OCI-LY1 (cell line): ENCODE measurements at regions not wholly inside any gene's neighbourhood (a gene's known extent, or its start where the extent isn't known, plus 50 kb on each side); places are given as distances from the start of the nearest gene placed in this dataset.

Source experiments
- H2AFZ ChIP-seq: fragments of 200-600 bp; sonication (generic), shearing (Covaris generic); 2 replicates; pipeline ENCODE4 v1.6.0; 2014; ENCODE audit warnings: antibody characterized with exemption, mild to moderate bottlenecking, low read length
- H3F3A ChIP-seq: fragments of 200-600 bp; sonication (generic), shearing (Covaris generic); 2 replicates; pipeline ENCODE4 v1.6.0; 2014; ENCODE audit warnings: mild to moderate bottlenecking, antibody characterized with exemption, low read length, moderate library complexity; ENCODE audit not compliant: insufficient read depth
- H3K27ac ChIP-seq: fragments of 200-600 bp; sonication (generic); 2 replicates; pipeline ENCODE4 v1.5.1; 2014; ENCODE audit warnings: low read length, mixed run types, mild to moderate bottlenecking, low read depth; ENCODE audit not compliant: poor library complexity, severe bottlenecking
- H3K27me3 ChIP-seq: fragments of 200-600 bp; sonication (generic); 2 replicates; pipeline ENCODE4 v1.6.0; 2014; ENCODE audit warnings: antibody characterized with exemption, mild to moderate bottlenecking, low read length, moderate library complexity; ENCODE audit not compliant: insufficient read depth
- H3K36me3 ChIP-seq: fragments of 200-600 bp; sonication (generic); 2 replicates; pipeline ENCODE4 v1.6.1; 2014; ENCODE audit warnings: mild to moderate bottlenecking, antibody characterized with exemption, low read length, moderate library complexity, mixed read lengths; ENCODE audit not compliant: insufficient read depth
- H3K4me1 ChIP-seq: fragments of 200-600 bp; sonication (generic); 2 replicates; pipeline ENCODE4 v1.5.1; 2014; ENCODE audit warnings: mild to moderate bottlenecking, low read length, moderate library complexity; ENCODE audit not compliant: insufficient read depth, severe bottlenecking
- H3K4me2 ChIP-seq: fragments of 200-600 bp; sonication (generic), shearing (Covaris generic); 2 replicates; pipeline ENCODE4 v1.6.1; 2014; ENCODE audit warnings: low read length
- H3K4me3 ChIP-seq: fragments of 200-600 bp; sonication (generic); 2 replicates; pipeline ENCODE4 v1.5.1; 2014; ENCODE audit warnings: low read length, low read depth, mild to moderate bottlenecking, mixed read lengths; ENCODE audit not compliant: poor library complexity, severe bottlenecking
- H3K79me2 ChIP-seq: fragments of 200-600 bp; shearing (Covaris generic); 2 replicates; pipeline ENCODE4 v1.6.1; 2016; ENCODE audit warnings: mixed run types, low read length, mixed read lengths; ENCODE audit not compliant: insufficient read depth
- H3K9ac ChIP-seq: fragments of 200-600 bp; sonication (generic), shearing (Covaris generic); 2 replicates; pipeline ENCODE4 v1.6.1; 2014; ENCODE audit warnings: mild to moderate bottlenecking, low read length, mixed read lengths
- H3K9me2 ChIP-seq: fragments of 200-600 bp; sonication (generic), shearing (Covaris generic); 2 replicates; pipeline ENCODE4 v1.6.1; 2014; ENCODE audit warnings: low read depth, mild to moderate bottlenecking, low read length, mixed read lengths
- H3K9me3 ChIP-seq: fragments of 200-600 bp; shearing (Covaris generic); 2 replicates; pipeline ENCODE4 v1.6.1; 2014; ENCODE audit warnings: low read length, mixed read lengths
- H4K20me1 ChIP-seq: fragments of 200-600 bp; sonication (generic), shearing (Covaris generic); 2 replicates; pipeline ENCODE4 v1.6.0; 2016; ENCODE audit warnings: mild to moderate bottlenecking, low read length; ENCODE audit not compliant: insufficient read depth
- EZH2 ChIP-seq: fragments of 200-600 bp; sonication (generic), shearing (Covaris generic); IDR thresholded peaks from 2 replicates; pipeline ENCODE4 v1.8.0; 2017; ENCODE audit warnings: borderline replicate concordance, mixed run types, mild to moderate bottlenecking, antibody characterized with exemption, low read length, moderate library complexity, mixed read lengths
- TF ChIP-seq, protein P1 (sequence below): fragments of 200-600 bp; sonication (generic), shearing (Covaris generic); IDR thresholded peaks from 2 replicates; pipeline ENCODE4 v1.5.1; 2017; ENCODE audit warnings: mild to moderate bottlenecking, antibody characterized with exemption, low read length, moderate library complexity, mixed read lengths

DNA sequence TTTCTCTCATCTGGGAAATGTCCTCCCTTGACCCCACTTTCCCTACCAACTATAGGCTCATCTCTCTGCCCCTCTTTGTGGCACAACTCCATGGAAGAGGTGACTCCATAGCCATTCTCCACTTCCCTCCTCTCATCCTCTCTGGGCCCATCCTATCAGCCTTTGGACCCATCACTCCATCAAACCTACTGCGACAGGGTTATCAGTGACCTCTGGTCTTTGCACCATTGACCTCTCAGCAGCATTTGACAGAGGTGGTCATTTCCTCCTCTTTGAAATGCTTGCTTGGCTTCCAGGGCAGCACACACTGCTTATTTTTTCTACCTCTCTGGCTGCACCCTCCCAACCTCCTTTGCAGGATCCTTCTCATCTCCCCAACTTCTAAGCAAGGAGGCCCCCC is 113.1 kb upstream of the SLC25A36 start:
- no peaks in the 10 kb centered on the region for H3K9me3 ChIP-seq
- H3K4me3 ChIP-seq, result no peak overlapping the region
- H3K9ac ChIP-seq, result no peak overlapping the region
- no peaks in the 10 kb centered on the region for H3F3A ChIP-seq
- H2AFZ ChIP-seq, result no peak overlapping the region
- peaks cover 14% of the 10 kb centered on the region for H3K4me1 ChIP-seq
- no peaks in the 10 kb centered on the region for H3K27me3 ChIP-seq
- no peak overlapping the region for H3K27ac ChIP-seq
- H3K79me2 ChIP-seq, result no peaks in the 10 kb centered on the region
- H3K9me2 ChIP-seq, result no peaks in the 10 kb centered on the region
- TF ChIP-seq, protein P1, sequence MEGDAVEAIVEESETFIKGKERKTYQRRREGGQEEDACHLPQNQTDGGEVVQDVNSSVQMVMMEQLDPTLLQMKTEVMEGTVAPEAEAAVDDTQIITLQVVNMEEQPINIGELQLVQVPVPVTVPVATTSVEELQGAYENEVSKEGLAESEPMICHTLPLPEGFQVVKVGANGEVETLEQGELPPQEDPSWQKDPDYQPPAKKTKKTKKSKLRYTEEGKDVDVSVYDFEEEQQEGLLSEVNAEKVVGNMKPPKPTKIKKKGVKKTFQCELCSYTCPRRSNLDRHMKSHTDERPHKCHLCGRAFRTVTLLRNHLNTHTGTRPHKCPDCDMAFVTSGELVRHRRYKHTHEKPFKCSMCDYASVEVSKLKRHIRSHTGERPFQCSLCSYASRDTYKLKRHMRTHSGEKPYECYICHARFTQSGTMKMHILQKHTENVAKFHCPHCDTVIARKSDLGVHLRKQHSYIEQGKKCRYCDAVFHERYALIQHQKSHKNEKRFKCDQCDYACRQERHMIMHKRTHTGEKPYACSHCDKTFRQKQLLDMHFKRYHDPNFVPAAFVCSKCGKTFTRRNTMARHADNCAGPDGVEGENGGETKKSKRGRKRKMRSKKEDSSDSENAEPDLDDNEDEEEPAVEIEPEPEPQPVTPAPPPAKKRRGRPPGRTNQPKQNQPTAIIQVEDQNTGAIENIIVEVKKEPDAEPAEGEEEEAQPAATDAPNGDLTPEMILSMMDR, result no peak
- TF ChIP-seq EZH2, result no peak
- no peaks in the 10 kb centered on the region for H4K20me1 ChIP-seq
- no peak overlapping the region for H3K4me2 ChIP-seq
- H3K36me3 ChIP-seq, result no peaks in the 10 kb centered on the region

DNA sequence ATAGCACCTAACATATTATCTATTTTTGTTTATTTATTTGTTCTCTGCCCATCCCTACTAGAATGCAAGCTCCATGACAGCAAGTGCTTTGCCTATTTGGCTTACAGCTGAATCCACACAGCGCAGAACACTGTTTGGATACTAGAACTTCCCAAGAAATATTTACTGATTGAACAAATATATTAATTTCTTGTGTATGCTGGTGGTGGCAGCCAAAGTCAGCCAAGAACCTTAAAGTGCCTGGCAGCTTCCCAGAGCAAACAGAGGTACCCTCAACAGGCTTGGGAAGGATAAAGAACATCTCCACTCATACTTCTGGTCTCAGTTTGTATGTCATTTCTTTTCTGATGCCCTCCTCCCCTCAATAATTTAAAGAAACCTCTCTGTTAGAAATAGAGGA is 111.8 kb upstream of the SLC25A36 start:
- no peak overlapping the region for H3K4me2 ChIP-seq
- no peaks in the 10 kb centered on the region for H3K9me2 ChIP-seq
- H3K27ac ChIP-seq, result no peak overlapping the region
- no peak overlapping the region for H3K9ac ChIP-seq
- no peaks in the 10 kb centered on the region for H3K9me3 ChIP-seq
- no peaks in the 10 kb centered on the region for H3K27me3 ChIP-seq
- TF ChIP-seq EZH2, result no peak
- TF ChIP-seq, protein P1, result no peak
- no peaks in the 10 kb centered on the region for H4K20me1 ChIP-seq
- H3F3A ChIP-seq, result no peaks in the 10 kb centered on the region
- H3K4me3 ChIP-seq, result no peak overlapping the region
- no peaks in the 10 kb centered on the region for H3K79me2 ChIP-seq
- H3K4me1 ChIP-seq, result peaks cover 24% of the 10 kb centered on the region
- H3K36me3 ChIP-seq, result no peaks in the 10 kb centered on the region
- no peak overlapping the region for H2AFZ ChIP-seq

DNA sequence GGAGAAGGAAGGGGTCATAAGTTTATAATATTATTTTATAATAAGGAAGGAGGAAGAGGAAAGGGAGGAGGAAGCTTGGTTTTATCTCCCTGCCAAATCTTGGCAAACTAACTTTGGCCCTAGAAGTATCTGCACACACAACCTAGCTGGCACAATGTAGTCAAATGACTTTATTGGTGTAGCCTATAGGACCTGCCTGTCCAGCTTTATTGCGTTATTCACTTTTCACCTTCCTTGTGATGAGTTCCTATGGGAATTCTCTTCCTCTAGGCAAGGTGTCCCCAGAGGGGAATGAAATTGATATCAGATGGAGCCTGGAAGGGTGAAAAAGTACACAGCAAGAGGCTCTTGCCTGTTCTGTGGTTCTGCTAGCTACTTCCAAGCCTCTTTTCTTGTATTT is 111.2 kb upstream of the SLC25A36 start:
- H3K27ac ChIP-seq, result no peak overlapping the region
- H3K27me3 ChIP-seq, result no peaks in the 10 kb centered on the region
- no peak overlapping the region for H3K9ac ChIP-seq
- H3K9me3 ChIP-seq, result no peaks in the 10 kb centered on the region
- no peaks in the 10 kb centered on the region for H3K36me3 ChIP-seq
- no peaks in the 10 kb centered on the region for H4K20me1 ChIP-seq
- TF ChIP-seq, protein P1, result no peak
- TF ChIP-seq EZH2, result no peak
- H3K9me2 ChIP-seq, result no peaks in the 10 kb centered on the region
- H3K4me1 ChIP-seq, result peaks cover 30% of the 10 kb centered on the region
- no peaks in the 10 kb centered on the region for H3K79me2 ChIP-seq
- no peak overlapping the region for H3K4me2 ChIP-seq
- H3F3A ChIP-seq, result no peaks in the 10 kb centered on the region
- no peak overlapping the region for H2AFZ ChIP-seq
- H3K4me3 ChIP-seq, result no peak overlapping the region
